ENCODE measurements at regions not wholly inside any gene's neighbourhood (a gene's known extent, or its start where the extent isn't known, plus 50 kb on each side); places are given as distances from the start of the nearest gene placed in this dataset.

- Histone ChIP-seq H3K27me3 (no peaks in the 10 kb centered on the region), H3K4me1 (no peaks in the 10 kb centered on the region), H3K4me3 (no peak overlapping the region), H3K27ac (no peak overlapping the region), H3K9me3 (no peaks in the 10 kb centered on the region), H3K36me3 (no peaks in the 10 kb centered on the region)
- DNase-seq (no peak), ATAC-seq (no peak)
- intact Hi-C loops (cut with DNase I; ENCODE audit: low total_unique reads) (no loop called here), in situ Hi-C loops (cut with MboI; ENCODE audit: low sequenced_read_pairs in 4 of 4) (no loop called here)
- no peak for TF ChIP-seq POLR2A (IDR thresholded peaks at IDR 0.05)
- no peak for TF ChIP-seq CTCF (IDR thresholded peaks at IDR 0.05 in 4 of 5, conservative IDR thresholded peaks at IDR 0.05 in 1 of 5)
Measured at GRCh38 chr21:35578347-35578782, 482.0 kb downstream of the SETD4 start.

- TF ChIP-seq POLR2A (IDR thresholded peaks at IDR 0.05) (no peak), CTCF (IDR thresholded peaks at IDR 0.05 in 4 of 5, conservative IDR thresholded peaks at IDR 0.05 in 1 of 5) (no peak)
- no peak for ATAC-seq
- intact Hi-C loops (cut with DNase I; ENCODE audit: low total_unique reads) = no loop called here
Measured at GRCh38 chr21:35575280-35575915, 484.9 kb downstream of the SETD4 start.

GRCh38 chr21:35573472-35574374 is 486.6 kb downstream of the SETD4 start:
- H3K9me3 ChIP-seq = no peaks in the 10 kb centered on the region
- no peaks in the 10 kb centered on the region for H3K4me1 ChIP-seq
- ATAC-seq = no peak
- H3K27me3 ChIP-seq = no peaks in the 10 kb centered on the region
- no peak for TF ChIP-seq POLR2A (IDR thresholded peaks at IDR 0.05)
- TF ChIP-seq CTCF (IDR thresholded peaks at IDR 0.05 in 4 of 5, conservative IDR thresholded peaks at IDR 0.05 in 1 of 5) = no peak
- intact Hi-C loops (cut with DNase I; ENCODE audit: low total_unique reads) = no loop called here
- H3K4me3 ChIP-seq = no peak overlapping the region
- DNase-seq = no peak
- in situ Hi-C loops (cut with MboI; ENCODE audit: low sequenced_read_pairs in 4 of 4) = no loop called here
- H3K27ac ChIP-seq = no peak overlapping the region
- H3K36me3 ChIP-seq = no peaks in the 10 kb centered on the region

More at GRCh38 chr21:35575280-35575915, 484.9 kb downstream of the SETD4 start:
- Histone ChIP-seq H3K4me1 (no peaks in the 10 kb centered on the region), H3K9me3 (no peaks in the 10 kb centered on the region), H3K4me3 (no peak overlapping the region), H3K27me3 (no peaks in the 10 kb centered on the region), H3K27ac (no peak overlapping the region), H3K36me3 (no peaks in the 10 kb centered on the region)
- in situ Hi-C loops (cut with MboI; ENCODE audit: low sequenced_read_pairs in 4 of 4) = no loop called here
- no peak for DNase-seq

- no peak for ATAC-seq
- H3K4me1 ChIP-seq = no peaks in the 10 kb centered on the region
- H3K27ac ChIP-seq = no peak overlapping the region
- in situ Hi-C loops (cut with MboI; ENCODE audit: low sequenced_read_pairs in 4 of 4) = no loop called here
- TF ChIP-seq CTCF (IDR thresholded peaks at IDR 0.05 in 4 of 5, conservative IDR thresholded peaks at IDR 0.05 in 1 of 5) (no peak), POLR2A (IDR thresholded peaks at IDR 0.05) (no peak)
- intact Hi-C loops (cut with DNase I; ENCODE audit: low total_unique reads) = no loop called here
- no peaks in the 10 kb centered on the region for H3K9me3 ChIP-seq
- H3K4me3 ChIP-seq = no peak overlapping the region
- H3K36me3 ChIP-seq = no peaks in the 10 kb centered on the region
- H3K27me3 ChIP-seq = no peaks in the 10 kb centered on the region
- DNase-seq = no peak
Measured at GRCh38 chr21:35571910-35572309, 488.4 kb downstream of the SETD4 start.
